Astrocyte (in vitro differentiated cells and primary cell): ENCODE measurements at regions not wholly inside any gene's neighbourhood (a gene's known extent, or its start where the extent isn't known, plus 50 kb on each side); places are given as distances from the start of the nearest gene placed in this dataset.

Experiments used
- EZH2 ChIP-seq: IDR thresholded peaks from 2 replicates; pipeline ENCODE4 v1.6.1; 2012; ENCODE audit warnings: mild to moderate bottlenecking, low read length, inconsistent platforms; ENCODE audit not compliant: insufficient read depth
- TF ChIP-seq, protein P1 (sequence below): IDR thresholded peaks from 2 replicates; pipeline ENCODE4 v1.5.1; 2011; ENCODE audit warnings: low read depth, mild to moderate bottlenecking, inconsistent platforms, low read length, moderate library complexity; ENCODE audit not compliant: insufficient read depth

DNA sequence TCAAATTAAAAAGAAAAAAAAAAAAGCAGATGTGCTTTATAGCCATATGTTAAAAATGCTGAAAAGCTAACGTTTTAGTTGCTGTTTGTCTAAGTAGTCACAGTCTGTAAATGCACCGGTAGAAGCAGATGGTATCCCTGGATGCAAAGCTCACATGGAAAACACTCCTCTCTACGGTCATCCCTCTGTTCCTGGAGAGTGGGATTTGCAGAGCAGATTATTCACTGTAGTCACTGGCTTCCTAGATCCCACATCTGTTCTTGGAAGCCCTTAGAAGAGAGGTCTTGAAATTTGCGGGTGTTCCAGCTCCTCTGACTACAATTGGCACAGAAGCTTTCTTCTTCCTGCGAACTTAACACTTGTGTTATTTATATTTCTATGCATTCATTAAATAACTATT lies 186.6 kb downstream of the PMP22 start:
- TF ChIP-seq, protein P1, sequence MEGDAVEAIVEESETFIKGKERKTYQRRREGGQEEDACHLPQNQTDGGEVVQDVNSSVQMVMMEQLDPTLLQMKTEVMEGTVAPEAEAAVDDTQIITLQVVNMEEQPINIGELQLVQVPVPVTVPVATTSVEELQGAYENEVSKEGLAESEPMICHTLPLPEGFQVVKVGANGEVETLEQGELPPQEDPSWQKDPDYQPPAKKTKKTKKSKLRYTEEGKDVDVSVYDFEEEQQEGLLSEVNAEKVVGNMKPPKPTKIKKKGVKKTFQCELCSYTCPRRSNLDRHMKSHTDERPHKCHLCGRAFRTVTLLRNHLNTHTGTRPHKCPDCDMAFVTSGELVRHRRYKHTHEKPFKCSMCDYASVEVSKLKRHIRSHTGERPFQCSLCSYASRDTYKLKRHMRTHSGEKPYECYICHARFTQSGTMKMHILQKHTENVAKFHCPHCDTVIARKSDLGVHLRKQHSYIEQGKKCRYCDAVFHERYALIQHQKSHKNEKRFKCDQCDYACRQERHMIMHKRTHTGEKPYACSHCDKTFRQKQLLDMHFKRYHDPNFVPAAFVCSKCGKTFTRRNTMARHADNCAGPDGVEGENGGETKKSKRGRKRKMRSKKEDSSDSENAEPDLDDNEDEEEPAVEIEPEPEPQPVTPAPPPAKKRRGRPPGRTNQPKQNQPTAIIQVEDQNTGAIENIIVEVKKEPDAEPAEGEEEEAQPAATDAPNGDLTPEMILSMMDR: no peak
- no peak for TF ChIP-seq EZH2
